ENCODE measurements at regions not wholly inside any gene's neighbourhood (a gene's known extent, or its start where the extent isn't known, plus 50 kb on each side); places are given as distances from the start of the nearest gene placed in this dataset.
"Not testable (repeated sequence)": the region's sequence is repeated elsewhere in the genome, so short reads cannot be mapped to it uniquely, and the experiment has no call there.

DNA sequence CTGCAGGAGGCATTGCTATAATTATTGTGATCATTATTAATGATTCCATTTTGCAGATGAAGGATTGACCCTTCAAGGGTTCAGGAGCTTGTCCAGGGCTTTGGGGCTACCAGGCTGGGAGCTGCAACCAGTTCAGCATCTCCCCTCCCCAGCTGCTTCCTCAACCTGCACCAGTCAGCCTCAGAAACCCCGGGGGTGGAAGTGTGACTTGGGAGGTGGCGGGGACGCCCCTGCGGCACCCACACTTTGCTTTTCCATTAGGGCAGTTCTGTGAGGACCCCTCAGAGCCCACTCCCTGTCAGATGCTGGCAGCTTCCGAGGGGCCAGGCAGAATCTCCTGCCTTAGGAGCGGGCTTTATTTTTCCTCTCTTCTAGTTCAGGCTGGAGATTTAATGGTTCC lies 85.6 kb downstream of the OLFM1 start:
- DNase-seq, result no peak

DNA sequence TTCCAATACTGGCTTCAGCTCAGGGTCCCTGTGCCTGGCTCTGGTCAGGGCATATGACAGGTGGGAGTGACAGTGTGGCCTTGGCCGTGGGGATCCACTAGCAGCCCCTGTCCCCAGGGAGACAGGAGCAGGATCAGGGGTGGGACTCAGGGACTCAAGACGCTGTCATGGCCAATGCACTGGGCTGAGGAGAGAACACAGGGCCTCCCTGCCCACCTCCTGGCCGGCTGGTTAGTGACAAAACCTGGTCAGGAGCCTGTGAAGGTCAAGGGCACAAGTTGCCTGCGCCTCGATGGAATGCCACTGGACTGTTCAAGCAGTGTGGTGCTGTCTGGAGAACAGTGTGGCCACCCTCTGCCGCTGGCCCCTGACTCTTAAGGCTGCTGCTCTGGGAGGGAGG lies 86.8 kb downstream of the OLFM1 start:
- no peak for DNase-seq

DNA sequence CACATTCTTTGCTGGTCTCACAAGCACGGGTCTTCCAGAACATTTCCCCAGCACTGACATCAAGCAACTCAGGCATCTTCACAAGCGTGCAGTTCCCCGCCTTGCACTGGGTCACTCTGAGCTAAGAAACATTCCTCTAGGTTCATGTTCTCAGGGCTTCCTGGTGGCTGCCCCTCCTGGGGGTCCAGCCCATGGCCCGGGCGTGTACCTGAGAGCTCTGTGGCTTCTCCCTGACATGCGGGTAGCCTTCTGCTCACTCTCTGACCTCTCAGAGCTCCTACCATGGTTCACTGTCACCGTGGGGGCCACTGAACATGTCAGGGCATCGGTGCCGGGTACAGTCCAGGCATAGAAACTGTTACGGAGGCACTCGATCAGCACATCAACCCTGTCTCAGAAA lies 87.5 kb downstream of the OLFM1 start:
- no peak for DNase-seq

DNA sequence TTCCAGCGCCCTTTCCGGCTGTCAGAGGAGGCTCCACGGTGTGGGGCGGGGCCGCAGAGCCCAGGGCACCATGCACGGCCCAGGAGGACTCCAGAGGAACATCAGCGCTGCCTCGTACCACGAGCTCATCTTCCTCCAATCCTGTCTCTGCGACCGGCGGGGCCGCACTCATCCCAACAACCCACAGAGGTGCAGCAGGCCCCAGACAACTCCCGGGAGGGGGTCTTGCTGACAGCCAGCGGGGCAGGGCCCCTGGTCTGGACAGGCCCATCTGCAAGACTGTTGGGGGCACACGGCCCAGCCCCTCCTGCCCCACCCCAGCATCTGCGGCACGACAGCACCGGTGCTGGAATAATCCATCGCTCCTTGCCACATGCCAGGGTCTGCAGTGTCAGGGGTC lies 88.8 kb downstream of the OLFM1 start:
- DNase-seq, result no peak

DNA sequence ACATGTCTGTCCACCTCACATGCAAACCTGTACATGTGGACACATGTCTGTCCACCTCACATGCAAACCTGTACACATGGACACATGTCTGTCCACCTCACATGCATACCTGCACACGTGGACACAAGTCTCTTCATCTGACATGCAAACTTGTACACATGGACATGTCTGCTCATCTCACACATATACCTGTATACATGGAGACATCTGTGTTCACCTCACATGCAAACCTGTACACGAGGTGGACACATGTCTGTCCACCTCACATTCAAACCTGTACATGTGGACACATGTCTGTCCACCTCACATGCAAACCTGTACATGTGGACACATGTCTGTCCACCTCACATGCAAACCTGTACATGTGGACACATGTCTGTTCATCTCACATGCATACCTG lies 90.1 kb downstream of the OLFM1 start:
- not testable (repeated sequence) for DNase-seq

DNA sequence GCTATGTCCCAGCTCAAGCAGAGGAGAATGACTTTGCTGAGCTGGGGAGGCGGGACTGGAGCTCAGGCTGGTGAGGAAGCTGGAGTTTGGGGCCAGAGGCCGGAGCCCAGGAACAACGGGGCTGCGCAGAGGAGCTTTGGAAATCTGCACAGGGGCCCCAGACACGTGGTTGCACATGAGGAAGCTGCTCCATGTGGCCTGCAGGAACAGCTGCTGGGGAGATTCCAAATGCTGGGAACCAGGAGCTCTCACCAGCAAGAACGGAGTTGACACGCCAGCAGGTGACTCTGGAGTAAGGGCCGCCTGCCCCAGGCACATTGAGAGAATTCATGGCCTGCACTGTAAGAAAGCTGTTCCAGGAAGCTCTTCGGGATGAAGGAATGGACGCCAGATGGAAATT lies 91.0 kb downstream of the OLFM1 start:
- no peak for DNase-seq

DNA sequence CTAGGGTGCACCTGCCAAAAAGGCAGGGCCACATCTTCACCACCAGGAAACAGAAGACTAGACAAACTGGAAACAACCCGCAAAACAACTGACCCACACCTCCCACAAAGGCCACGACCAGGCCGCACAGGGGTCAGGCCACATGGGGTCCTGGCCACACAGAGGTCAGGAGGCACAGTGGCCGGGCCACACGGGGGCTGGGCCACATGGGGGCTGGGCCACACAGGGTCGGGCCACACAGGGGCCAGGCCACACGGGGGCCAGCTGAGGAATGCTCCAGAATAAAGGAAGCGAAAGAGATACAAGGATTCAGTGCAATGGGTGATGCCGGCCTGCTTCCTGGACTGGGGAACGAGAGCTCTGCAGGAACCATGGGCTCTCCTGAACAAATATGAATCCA lies 91.6 kb downstream of the OLFM1 start:
- no peak for DNase-seq

DNA sequence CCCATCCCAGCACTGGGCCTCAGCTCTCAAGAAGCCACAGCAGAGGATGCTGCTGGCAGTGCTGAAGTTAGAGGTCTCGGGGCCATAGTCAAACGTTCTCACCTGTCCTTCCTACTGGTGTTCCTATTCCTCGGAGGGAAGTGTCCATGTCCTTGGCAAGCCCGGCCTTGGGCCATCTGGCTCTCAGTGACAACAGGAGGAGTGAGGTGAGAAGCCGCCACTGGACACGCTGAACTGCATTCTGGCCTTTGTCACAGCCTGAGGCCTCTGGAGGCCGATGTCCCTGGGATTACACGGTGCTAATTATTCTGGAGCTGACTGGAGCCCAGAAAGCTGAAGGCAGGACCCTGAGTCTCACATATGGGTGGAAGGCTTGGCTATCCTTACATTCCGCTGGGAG lies 92.5 kb downstream of the OLFM1 start:
- DNase-seq, result no peak

DNA sequence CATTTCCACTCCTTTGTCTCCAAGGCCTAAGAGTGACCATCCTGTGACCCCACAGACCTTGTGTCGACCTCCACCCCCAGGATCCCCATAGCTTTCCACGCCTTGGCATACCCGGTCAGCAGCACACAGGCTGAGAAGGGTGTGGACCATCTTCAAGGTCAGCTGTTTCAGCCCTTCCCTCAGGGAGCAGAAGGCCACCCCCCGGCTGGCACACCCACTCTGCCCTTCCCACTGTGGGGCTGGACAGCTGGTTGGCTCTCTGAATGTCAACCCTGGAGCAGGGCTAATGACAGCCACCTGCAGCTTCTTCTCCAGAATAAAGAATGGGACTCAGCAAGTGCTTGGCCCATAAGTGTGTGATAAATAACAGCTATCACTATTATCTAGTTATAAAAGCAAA lies 93.1 kb downstream of the OLFM1 start:
- DNase-seq, result no peak

DNA sequence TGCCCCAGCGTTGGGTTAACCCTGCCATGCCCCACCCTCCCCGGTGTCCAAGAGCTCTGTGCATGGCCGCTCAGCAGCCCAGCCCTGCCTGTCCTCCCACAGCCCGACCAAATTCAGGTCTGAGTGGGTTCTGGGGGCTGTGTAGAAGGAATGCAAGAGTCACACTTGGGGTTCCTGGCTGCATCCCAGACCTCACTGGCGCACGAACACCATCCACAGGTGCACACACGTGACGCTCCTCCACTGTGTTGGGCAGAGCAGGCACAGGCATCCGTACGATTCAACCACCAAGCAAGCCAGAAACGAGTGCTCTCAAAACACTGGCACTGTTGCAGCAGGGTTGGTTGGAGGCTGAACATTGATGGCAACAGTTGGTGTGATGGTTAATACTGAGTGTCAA lies 93.9 kb downstream of the OLFM1 start:
- no peak for DNase-seq

DNA sequence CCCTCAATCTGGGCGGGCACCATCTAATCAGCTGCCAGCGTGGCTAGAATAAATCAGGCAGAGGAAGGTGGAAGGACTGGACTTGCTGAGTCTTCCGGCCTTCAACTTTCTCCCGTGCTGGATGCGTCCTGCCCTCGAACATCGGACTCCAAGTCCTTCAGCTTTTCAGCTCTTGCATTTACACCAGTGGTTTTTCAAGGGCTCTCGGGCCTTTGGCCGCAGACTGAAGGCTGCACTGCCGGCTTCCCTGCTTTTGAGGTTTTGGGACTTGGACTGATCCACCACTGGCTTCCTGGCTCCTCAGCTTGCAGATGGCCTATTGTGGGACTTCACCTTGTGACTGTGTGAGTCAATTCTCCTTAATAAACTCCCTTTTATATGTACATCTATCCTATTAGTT lies 94.4 kb downstream of the OLFM1 start:
- not testable (repeated sequence) for DNase-seq

DNA sequence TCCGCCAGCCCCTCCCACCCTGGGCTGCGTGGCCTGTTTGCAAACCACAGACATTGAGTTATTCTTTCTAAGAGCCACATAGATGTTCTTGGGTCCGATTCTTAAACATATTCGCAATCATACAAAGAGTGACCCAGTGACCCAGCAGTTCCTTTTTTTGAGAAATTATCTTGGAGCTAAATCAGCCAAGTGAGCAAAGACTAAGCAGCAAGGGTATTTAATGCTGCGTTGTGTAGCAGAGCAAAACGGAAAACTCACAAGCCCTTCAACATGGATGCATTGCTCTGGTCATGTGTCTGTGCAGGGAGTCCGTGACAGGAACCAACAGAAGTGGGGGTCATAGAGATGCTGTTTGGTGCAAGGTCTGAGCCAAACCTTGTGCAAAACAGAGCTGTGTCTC lies 95.6 kb downstream of the OLFM1 start:
- DNase-seq, result no peak

DNA sequence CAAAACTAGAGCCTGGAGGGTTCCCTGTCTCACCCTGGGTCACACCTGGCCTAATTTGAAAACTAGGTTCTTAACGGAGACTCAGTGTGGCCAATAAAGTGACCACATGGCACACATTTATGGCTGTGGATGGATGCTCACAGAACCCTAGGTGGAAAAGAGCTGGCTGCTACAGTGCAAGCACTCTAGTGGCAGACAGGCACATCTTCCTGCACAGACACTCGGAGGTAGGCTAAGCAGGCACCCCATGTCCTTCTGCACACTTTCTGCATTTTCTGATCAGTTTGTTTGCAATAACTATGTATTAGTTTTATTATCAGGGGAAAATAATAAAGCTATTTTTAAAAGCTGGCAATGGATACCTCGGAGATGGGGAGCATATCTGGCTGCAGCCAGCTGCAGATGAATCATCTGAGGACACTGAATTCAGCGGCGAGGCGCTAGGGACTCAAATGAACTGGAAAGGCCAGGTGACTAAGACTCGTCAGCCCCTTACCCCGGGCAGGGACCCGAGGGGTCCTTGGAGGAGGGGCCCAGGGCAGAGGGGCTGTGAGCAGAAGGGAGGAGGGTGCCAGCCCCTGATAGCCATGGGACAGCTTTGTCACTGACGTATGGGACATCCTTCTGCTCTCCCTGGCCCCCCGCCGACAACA lies 96.2 kb downstream of the OLFM1 start:
- DNase-seq, result peak in 1 of 51 donors; percentile 12

DNA sequence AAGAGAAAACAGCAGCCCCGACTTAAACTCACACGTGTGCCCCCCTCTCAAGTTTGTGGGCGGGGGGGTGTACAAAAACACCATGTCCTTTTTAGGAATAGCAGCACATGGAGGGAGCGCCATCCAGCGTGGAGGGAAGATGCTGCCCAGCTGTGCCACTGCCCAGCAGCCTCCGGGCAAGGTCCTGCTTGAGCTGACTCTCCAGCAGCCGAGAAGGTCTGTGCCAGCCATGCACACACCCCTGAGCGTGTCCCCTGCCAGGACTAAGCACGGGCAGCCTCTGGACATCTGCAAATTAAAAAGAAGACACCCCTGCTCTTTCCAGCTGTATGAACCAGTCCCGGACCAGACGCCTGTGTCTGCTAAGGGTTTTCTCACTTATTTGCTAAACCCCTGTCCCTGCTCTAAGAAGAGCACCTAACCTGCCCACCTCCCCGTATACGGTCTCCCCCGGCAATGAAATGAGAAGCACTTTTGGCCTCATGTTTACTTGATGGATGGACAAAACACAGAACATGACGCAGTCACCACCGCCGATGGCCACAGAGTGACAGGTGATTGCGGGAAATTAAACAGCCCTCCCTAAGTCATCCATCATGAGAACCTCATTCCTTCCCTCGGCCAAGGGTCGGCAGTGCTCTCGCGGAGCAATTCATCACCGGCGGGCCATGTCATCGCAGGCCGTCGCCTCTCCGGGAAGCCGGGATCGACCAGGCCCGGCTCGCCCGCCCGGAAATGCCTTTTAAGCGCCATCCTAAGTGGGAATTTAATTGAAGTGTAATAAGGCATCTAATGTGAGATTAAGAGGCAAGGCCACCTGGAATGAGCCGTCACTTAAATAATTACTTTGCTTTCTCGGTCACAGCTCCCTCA lies 96.9 kb downstream of the OLFM1 start:
- DNase-seq, result no peak

DNA sequence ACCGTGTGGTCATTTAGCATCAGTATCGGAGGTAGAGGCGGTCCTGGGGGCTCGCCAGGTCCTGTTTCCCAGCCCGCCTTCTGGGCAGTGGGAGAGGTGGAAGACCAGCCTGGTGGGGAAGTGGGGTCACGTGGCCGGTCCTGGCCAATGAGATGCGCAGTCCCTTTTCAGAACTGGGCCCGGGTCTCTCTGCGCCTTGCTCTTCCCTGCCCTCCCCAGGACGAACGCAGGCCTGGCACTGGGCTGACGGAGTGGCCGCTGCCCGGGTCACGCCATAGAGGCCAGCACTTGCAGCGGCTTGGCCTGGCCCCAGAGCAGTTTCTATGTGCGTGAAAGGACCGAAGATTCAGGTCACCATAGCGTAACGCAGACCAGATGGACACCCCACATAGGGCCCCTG lies 97.6 kb downstream of the OLFM1 start:
- no peak for DNase-seq

DNA sequence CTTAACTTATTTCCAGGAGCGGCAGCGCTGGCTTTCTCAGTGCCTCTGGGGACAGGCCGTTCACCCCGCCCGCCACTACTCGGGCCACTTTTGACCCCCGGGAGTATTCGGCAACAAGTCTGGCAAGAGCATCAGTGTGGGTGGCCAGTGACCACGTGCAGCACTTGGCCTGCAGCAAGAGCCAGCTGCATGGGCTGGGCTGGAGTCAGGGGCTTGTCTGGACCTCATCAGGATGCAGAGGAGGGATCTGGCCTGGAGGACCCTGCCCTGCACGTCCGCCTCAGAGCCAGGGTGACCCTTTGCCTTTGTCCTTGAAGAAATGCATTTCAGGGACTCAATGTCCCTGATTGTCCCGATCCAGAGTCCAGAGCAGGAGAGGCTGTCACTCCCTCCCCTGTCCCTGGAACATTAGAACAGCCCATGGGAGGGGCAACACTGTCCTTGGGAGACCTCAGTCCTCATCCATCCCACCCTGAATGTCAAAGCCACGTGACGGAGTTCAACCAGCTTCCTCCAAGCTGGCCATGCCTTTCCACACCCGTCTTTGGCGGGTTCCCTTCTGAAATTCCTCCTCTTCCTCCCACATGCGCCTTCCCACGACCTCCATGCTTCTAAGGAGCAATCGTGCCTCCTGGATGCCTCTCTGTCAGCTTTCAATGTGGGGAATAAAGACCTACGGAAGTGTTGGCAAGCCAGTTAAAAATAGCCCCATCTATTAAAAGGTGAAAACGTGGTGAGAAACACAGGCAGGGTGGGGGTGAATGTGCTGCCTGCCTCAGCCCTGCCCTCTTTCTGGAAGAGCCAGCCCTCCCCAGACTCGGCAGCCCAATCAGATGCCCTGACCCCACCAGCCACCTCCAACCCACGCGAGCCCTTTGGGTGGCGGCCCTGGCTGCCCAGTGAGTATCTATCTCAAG lies 99.0 kb downstream of the OLFM1 start:
- peak in 3 of 51 donors; percentile 3 to 12 (median 9) for DNase-seq

DNA sequence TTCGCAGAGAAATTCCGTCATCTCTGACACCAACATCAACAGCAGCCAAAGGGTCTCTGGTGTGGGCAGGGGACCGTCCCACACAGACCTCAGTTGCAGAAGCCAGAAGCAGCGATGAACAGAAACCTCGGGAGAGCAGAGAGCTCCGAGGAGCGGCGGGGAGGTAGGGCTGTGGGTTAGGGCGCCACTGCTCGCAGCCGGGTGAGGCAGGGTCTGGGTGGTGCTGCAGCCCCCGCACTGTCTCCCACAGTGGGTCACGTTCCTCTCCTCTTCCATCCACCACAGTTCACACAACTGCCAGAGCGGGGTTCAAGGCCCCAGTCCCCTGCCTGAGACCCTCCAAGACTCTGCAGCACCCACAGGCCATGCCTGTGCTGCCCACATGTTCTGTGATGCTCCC lies 99.9 kb downstream of the OLFM1 start:
- no peak for DNase-seq

DNA sequence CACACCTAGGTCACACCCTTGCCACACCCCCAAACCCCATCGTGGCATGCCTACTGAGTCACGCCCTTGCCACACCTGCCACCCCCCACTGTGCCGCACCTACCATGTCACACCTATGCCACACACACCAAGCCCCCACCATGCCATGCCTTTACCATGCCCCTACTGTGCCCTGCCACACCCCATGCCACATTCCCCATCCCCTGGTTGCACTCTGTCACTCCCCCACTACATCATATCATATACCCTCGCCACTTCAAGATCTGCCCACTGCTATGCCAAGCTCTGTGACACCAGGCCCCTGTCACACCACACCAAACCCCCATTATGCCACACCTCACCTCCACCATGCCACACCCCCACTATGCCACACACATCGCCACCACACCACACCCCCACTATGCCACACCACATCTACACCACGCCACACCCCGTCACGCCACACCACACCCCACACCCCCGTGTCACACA lies 101.2 kb downstream of the OLFM1 start:
- no peak for DNase-seq

DNA sequence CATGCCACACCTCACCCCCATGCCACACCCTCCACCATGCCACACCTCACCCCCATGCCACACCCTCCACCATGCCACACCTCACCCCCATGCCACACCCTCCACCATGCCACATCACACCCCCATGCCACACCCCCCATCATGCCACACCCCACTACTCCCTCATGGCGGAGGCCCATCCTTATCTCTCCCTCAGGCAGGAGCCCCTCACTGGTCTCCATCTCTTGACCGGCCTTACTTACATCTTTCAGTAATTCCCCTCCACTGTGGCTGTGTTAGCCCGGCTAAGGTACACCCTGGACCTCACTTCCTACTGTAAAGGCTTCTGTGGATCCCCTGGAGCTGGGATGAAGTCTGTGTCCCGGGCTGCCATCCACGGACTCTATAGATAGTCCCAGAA lies 102.0 kb downstream of the OLFM1 start:
- DNase-seq, result no peak

DNA sequence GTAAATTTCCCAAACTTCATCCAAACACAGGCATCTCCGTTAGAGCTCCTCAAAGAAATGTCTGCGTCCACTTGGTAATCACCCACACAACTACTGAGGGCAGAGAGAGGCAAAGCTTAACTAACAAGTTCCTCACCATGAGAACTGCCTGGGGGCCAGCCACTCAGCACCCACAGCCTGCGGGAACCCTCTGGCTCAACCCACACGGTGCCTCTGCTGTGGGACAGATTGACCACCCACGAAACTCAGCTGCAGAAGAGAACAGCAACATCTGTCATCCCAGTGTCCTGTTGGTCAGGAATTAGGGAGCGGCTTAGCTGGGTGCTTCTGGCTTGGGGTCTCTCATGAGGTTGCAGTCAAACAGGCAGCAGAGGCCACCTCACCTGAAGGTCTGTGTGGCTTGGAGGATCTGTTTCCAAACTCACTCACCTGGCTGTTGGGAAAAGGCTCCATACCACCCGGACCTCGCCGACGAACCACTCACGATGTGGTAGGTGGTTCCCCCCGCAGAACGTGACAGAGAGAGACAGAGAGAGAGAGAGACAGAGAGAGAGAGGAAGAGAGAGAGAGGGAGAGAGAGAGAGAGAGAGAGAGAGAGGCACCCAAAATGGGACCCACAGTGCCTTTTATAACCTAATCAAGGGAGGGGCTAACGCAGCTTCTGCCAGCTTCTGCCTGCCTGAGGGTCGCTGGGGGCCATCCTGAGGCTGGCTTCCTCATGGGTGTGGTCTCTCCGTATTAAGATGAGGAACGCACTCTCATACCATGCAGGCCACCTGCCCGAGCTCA lies 103.5 kb downstream of the OLFM1 start:
- no peak for DNase-seq

DNA sequence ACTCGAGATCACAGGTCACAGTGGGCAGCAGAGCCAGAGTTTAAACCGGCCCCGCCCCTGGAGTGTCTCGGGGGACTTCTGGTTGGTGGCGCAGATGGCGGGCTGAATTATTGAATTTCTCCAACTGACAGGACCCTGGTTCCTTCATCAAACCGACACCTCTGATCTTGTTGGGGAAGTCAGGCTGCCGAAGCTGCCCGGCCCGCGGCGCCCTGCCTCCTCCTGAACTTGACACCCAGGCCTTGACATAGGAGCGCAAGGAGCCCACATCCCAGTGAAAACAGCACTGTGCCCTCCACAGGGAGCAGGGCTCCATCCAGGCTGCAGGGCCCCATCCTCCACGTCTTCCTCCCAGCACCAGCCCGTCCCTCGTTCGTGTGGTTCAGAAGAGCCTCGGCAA lies 105.2 kb downstream of the OLFM1 start:
- DNase-seq, result no peak
